NB4 (cell line): ENCODE measurements at regions not wholly inside any gene's neighbourhood (a gene's known extent, or its start where the extent isn't known, plus 50 kb on each side); places are given as distances from the start of the nearest gene placed in this dataset.

ENCODE experiments used
- DNase-seq: peaks from one replicate; pipeline ENCODE4 v3.0.0; 2010; ENCODE audit warnings: low read depth
- H3K4me3 ChIP-seq: one replicate; pipeline ENCODE4 v1.5.1; 2011; ENCODE audit warnings: mild to moderate bottlenecking, low read depth, low read length, moderate library complexity
- CTCF ChIP-seq: IDR thresholded peaks from one replicate; pipeline ENCODE4 v1.5.1; 2012; ENCODE audit warnings: low read depth, low read length
- MAX ChIP-seq: IDR thresholded peaks from 2 replicates; pipeline ENCODE4 v1.6.1; 2011; ENCODE audit warnings: low read depth, low read length
- MYC ChIP-seq: IDR thresholded peaks from 2 replicates; pipeline ENCODE4 v1.6.1; 2011; ENCODE audit warnings: low read depth, low read length
- POLR2A ChIP-seq: IDR thresholded peaks from 2 replicates; pipeline ENCODE4 v1.6.1; 2011; ENCODE audit warnings: mild to moderate bottlenecking; ENCODE audit not compliant: insufficient read length; ENCODE audit errors: extremely low read depth

GRCh38 chr11:119489087-119489486 lies 66.1 kb upstream of the THY1 start:
- DNase-seq, result no peak
- no peak for TF ChIP-seq MYC
- TF ChIP-seq POLR2A, result no peak
- TF ChIP-seq MAX, result no peak
- TF ChIP-seq CTCF, result no peak

GRCh38 chr11:119488256-119488995 lies 65.5 kb upstream of the THY1 start:
- no peak for TF ChIP-seq MYC
- TF ChIP-seq POLR2A, result no peak
- no peak for TF ChIP-seq CTCF
- TF ChIP-seq MAX, result no peak
- no peak overlapping the region for H3K4me3 ChIP-seq
- DNase-seq, result no peak

More at GRCh38 chr11:119489087-119489486, 66.1 kb upstream of the THY1 start:
- no peak overlapping the region for H3K4me3 ChIP-seq

- no peak for DNase-seq
- no peak for TF ChIP-seq CTCF
- TF ChIP-seq POLR2A, result no peak
- TF ChIP-seq MAX, result no peak
- TF ChIP-seq MYC, result no peak
- no peak overlapping the region for H3K4me3 ChIP-seq
Observed at GRCh38 chr11:119486691-119487259, 63.8 kb upstream of the THY1 start.

GRCh38 chr11:119486016-119486415 lies 63.0 kb upstream of the THY1 start:
- TF ChIP-seq CTCF, result no peak
- no peak for DNase-seq

GRCh38 chr11:119484741-119485605 lies 62.0 kb upstream of the THY1 start:
- DNase-seq, result peak; percentile 36
- H3K4me3 ChIP-seq, result no peak overlapping the region
- no peak for TF ChIP-seq POLR2A
- peak; percentile 12 for TF ChIP-seq CTCF
- TF ChIP-seq MYC, result no peak

More at GRCh38 chr11:119486016-119486415, 63.0 kb upstream of the THY1 start:
- H3K4me3 ChIP-seq, result no peak overlapping the region
